ENCODE measurements at regions not wholly inside any gene's neighbourhood (a gene's known extent, or its start where the extent isn't known, plus 50 kb on each side); places are given as distances from the start of the nearest gene placed in this dataset.

DNA sequence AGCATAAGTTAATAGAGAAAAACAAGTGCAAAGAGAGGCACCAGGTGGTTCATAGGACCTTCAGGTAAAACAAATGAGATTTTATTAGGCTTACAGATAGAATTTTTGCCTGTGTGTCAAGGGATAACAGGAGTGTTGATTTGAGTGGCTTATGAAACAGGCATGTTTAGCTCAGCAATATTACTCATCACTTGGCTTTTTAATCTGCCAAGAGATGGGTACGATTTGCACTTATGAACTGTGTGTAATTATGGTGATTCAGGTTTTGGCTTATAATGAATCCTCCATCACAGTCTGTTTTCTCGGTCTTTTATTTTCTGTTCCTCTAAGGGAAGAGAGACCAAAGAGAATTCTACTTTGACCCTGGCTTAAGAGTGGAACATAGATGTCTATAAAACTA is 199.3 kb downstream of the DMRTA1 start:
- Histone ChIP-seq H3K4me2 (ENCODE audit: low read length) (no peak overlapping the region), H3K79me2 (replicated peaks; ENCODE audit: insufficient read depth, low read length) (no peaks in the 10 kb centered on the region), H3K9ac (ENCODE audit: low read length) (no peak overlapping the region), H3F3A (ENCODE audit: insufficient read depth, low read length, poor library complexity, severe bottlenecking) (no peaks in the 10 kb centered on the region), H3K4me3 (ENCODE audit: low read length) (no peak overlapping the region), H2AFZ (ENCODE audit: low read depth, low read length) (no peak overlapping the region), H3K9me2 (ENCODE audit: insufficient read depth, low read length) (no peaks in the 10 kb centered on the region), H3K9me3 (ENCODE audit: low read length) (no peaks in the 10 kb centered on the region), H3K36me3 (ENCODE audit: insufficient read depth, low read length) (no peaks in the 10 kb centered on the region), H4K20me1 (ENCODE audit: insufficient read depth) (no peaks in the 10 kb centered on the region), H3K27me3 (ENCODE audit: insufficient read depth, low read depth, low read length) (no peaks in the 10 kb centered on the region), H3K27ac (ENCODE audit: low read length) (no peak overlapping the region)
- TF ChIP-seq EZH2 (IDR thresholded peaks at IDR 0.05; ENCODE audit: borderline replicate concordance, insufficient read depth, low read length, poor library complexity, severe bottlenecking): no peak
- TF ChIP-seq SMC3 (conservative IDR thresholded peaks at IDR 0.05; ENCODE audit: poor library complexity): no peak
- TF ChIP-seq, protein P1, sequence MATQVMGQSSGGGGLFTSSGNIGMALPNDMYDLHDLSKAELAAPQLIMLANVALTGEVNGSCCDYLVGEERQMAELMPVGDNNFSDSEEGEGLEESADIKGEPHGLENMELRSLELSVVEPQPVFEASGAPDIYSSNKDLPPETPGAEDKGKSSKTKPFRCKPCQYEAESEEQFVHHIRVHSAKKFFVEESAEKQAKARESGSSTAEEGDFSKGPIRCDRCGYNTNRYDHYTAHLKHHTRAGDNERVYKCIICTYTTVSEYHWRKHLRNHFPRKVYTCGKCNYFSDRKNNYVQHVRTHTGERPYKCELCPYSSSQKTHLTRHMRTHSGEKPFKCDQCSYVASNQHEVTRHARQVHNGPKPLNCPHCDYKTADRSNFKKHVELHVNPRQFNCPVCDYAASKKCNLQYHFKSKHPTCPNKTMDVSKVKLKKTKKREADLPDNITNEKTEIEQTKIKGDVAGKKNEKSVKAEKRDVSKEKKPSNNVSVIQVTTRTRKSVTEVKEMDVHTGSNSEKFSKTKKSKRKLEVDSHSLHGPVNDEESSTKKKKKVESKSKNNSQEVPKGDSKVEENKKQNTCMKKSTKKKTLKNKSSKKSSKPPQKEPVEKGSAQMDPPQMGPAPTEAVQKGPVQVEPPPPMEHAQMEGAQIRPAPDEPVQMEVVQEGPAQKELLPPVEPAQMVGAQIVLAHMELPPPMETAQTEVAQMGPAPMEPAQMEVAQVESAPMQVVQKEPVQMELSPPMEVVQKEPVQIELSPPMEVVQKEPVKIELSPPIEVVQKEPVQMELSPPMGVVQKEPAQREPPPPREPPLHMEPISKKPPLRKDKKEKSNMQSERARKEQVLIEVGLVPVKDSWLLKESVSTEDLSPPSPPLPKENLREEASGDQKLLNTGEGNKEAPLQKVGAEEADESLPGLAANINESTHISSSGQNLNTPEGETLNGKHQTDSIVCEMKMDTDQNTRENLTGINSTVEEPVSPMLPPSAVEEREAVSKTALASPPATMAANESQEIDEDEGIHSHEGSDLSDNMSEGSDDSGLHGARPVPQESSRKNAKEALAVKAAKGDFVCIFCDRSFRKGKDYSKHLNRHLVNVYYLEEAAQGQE (IDR thresholded peaks at IDR 0.05; ENCODE audit: borderline replicate concordance): no peak
- TF ChIP-seq POLR2AphosphoS5 (IDR thresholded peaks at IDR 0.05): no peak
- TF ChIP-seq TAF1 (IDR thresholded peaks at IDR 0.05; ENCODE audit: low read depth): no peak

DNA sequence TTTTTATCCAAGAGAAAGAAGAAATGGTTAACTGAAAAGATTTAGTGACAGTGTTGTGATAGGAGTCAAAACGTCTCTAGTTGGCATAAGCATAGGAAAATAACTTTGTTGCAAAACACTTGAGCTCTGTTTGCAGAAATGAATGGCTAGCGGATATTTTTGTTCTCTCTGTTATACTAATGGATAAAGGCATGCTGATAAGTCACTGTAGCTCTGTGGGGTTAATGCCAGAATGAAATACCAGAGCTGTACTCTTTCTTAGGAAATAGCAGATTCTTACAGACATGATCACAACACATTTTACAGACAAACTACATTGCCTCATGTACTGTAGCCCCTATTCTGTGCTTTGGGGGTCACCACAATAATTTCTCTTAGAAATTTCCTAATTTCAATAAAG is 202.8 kb downstream of the DMRTA1 start:
- Histone ChIP-seq H3K27me3 (ENCODE audit: insufficient read depth, low read depth, low read length) (no peaks in the 10 kb centered on the region), H3F3A (ENCODE audit: insufficient read depth, low read length, poor library complexity, severe bottlenecking) (no peaks in the 10 kb centered on the region), H3K9me3 (ENCODE audit: low read length) (no peaks in the 10 kb centered on the region), H3K9me2 (ENCODE audit: insufficient read depth, low read length) (no peaks in the 10 kb centered on the region), H2AFZ (ENCODE audit: low read depth, low read length) (no peak overlapping the region), H3K79me2 (replicated peaks; ENCODE audit: insufficient read depth, low read length) (no peaks in the 10 kb centered on the region), H3K9ac (ENCODE audit: low read length) (no peak overlapping the region), H4K20me1 (ENCODE audit: insufficient read depth) (no peaks in the 10 kb centered on the region), H3K4me3 (ENCODE audit: low read length) (no peak overlapping the region), H3K4me2 (ENCODE audit: low read length) (no peak overlapping the region), H3K27ac (ENCODE audit: low read length) (no peak overlapping the region), H3K36me3 (ENCODE audit: insufficient read depth, low read length) (no peaks in the 10 kb centered on the region)
- TF ChIP-seq, protein P1 (IDR thresholded peaks at IDR 0.05; ENCODE audit: borderline replicate concordance): no peak
- no peak for TF ChIP-seq TAF1 (IDR thresholded peaks at IDR 0.05; ENCODE audit: low read depth)
- TF ChIP-seq EZH2 (IDR thresholded peaks at IDR 0.05; ENCODE audit: borderline replicate concordance, insufficient read depth, low read length, poor library complexity, severe bottlenecking): no peak
- no peak for TF ChIP-seq EP300 (conservative IDR thresholded peaks at IDR 0.05; ENCODE audit: poor library complexity, severe bottlenecking)
- TF ChIP-seq, protein P2, sequence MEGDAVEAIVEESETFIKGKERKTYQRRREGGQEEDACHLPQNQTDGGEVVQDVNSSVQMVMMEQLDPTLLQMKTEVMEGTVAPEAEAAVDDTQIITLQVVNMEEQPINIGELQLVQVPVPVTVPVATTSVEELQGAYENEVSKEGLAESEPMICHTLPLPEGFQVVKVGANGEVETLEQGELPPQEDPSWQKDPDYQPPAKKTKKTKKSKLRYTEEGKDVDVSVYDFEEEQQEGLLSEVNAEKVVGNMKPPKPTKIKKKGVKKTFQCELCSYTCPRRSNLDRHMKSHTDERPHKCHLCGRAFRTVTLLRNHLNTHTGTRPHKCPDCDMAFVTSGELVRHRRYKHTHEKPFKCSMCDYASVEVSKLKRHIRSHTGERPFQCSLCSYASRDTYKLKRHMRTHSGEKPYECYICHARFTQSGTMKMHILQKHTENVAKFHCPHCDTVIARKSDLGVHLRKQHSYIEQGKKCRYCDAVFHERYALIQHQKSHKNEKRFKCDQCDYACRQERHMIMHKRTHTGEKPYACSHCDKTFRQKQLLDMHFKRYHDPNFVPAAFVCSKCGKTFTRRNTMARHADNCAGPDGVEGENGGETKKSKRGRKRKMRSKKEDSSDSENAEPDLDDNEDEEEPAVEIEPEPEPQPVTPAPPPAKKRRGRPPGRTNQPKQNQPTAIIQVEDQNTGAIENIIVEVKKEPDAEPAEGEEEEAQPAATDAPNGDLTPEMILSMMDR (IDR thresholded peaks at IDR 0.05; ENCODE audit: poor library complexity, severe bottlenecking): no peak
- TF ChIP-seq SMC3 (conservative IDR thresholded peaks at IDR 0.05; ENCODE audit: poor library complexity): no peak
- TF ChIP-seq POLR2AphosphoS5 (IDR thresholded peaks at IDR 0.05): no peak
- no peak for TF ChIP-seq RAD21 (conservative IDR thresholded peaks at IDR 0.05)
- TF ChIP-seq MXI1 (conservative IDR thresholded peaks at IDR 0.05; ENCODE audit: poor library complexity, severe bottlenecking): no peak
